ENCODE measurements at regions not wholly inside any gene's neighbourhood (a gene's known extent, or its start where the extent isn't known, plus 50 kb on each side); places are given as distances from the start of the nearest gene placed in this dataset.

DNA sequence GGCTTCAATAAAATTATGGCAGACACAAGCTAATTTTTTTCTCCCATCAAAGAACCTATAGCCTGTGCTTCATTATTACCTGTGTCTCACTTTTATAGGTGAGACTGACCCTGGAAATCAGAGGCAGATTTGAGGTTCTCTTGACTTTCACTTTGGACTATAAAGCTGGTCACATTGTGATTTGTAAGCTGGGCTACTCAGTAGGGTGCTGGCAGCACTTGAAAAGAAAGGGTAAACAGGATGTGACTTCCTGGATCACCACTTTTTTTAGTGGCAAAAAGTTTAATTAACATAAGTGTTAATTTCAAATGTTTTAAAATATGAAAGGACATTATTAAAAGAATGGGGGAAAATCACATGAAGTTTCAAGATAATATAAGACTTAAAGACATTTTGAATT lies 50.6 kb upstream of the GATB start:
- TF ChIP-seq, protein P1, sequence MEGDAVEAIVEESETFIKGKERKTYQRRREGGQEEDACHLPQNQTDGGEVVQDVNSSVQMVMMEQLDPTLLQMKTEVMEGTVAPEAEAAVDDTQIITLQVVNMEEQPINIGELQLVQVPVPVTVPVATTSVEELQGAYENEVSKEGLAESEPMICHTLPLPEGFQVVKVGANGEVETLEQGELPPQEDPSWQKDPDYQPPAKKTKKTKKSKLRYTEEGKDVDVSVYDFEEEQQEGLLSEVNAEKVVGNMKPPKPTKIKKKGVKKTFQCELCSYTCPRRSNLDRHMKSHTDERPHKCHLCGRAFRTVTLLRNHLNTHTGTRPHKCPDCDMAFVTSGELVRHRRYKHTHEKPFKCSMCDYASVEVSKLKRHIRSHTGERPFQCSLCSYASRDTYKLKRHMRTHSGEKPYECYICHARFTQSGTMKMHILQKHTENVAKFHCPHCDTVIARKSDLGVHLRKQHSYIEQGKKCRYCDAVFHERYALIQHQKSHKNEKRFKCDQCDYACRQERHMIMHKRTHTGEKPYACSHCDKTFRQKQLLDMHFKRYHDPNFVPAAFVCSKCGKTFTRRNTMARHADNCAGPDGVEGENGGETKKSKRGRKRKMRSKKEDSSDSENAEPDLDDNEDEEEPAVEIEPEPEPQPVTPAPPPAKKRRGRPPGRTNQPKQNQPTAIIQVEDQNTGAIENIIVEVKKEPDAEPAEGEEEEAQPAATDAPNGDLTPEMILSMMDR (conservative IDR thresholded peaks at IDR 0.05 in 1 of 2, IDR thresholded peaks at IDR 0.05 in 1 of 2; ENCODE audit: extremely low read depth in 1 of 2, insufficient read depth in 1 of 2, low read depth in 1 of 2, low read length in 2 of 2), result no peak
- TF ChIP-seq EZH2 (IDR thresholded peaks at IDR 0.05; ENCODE audit: borderline replicate concordance, low read length), result no peak
